Erythroblast (primary cell): ENCODE measurements at regions not wholly inside any gene's neighbourhood (a gene's known extent, or its start where the extent isn't known, plus 50 kb on each side); places are given as distances from the start of the nearest gene placed in this dataset.

Experiments
- GATA1 ChIP-seq: IDR thresholded peaks from 2 replicates; pipeline ENCODE4 v1.6.1; 2011; ENCODE audit warnings: low read depth, mild to moderate bottlenecking, control low read depth, low read length, moderate library complexity
- POLR2A ChIP-seq: IDR thresholded peaks from 2 replicates; pipeline ENCODE4 v1.6.1; 2011; ENCODE audit warnings: mild to moderate bottlenecking, low read length

DNA sequence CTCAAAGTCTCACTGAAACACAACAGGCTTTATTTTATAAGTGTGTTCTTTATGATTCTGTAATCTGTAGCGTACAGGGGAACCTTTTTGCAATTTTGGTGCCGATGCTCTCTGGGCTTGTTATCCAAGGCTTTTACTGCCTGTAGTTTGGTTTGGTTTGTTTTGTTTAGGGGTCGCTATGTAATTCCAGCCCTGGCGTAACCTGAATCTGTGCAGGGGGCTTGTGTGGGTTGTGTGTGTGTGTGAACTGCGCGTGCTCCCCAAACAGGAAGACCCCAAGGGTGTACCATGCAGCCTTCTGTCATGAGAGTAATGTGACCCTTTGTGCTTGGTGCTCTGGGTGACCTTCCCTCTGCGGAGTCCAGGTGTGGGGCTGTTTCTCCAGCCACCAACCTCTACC lies 92.1 kb upstream of the CLDN14 start:
- TF ChIP-seq POLR2A (no peak), GATA1 (no peak)
